MCF 10A (cell line): ENCODE measurements at regions not wholly inside any gene's neighbourhood (a gene's known extent, or its start where the extent isn't known, plus 50 kb on each side); places are given as distances from the start of the nearest gene placed in this dataset.

ENCODE experiments used
- BruUV-seq: library from RNA; stranded (reverse); fragments of 400-500 nt; replicated peaks from 2 replicates; lab custom pipeline; 2021; lab: Mats Ljungman, UMichigan
- CTCF ChIA-PET: fragments of 300-600 bp; sonication (Branson Sonifier 250); formaldehyde crosslinking; extraction: SDS; loops from one replicate; lab custom pipeline; 2021; ENCODE audit warnings: antibody characterized with exemption, inconsistent platforms; lab: Yijun Ruan, JAX
- POLR2A ChIA-PET: fragments of 300-600, 350-650 bp; sonication (Branson Sonifier 250); formaldehyde crosslinking; extraction: SDS; loops from one replicate; lab custom pipeline; 2020; ENCODE audit warnings: antibody characterized with exemption, inconsistent platforms; lab: Yijun Ruan, JAX
- DNase-seq: peaks from one replicate; pipeline ENCODE4 v3.0.0-alpha.2; 2018; ENCODE audit not compliant: unreplicated experiment
- H3K27ac Mint-ChIP-seq: one replicate; pipeline ENCODE4 v1.8.0; 2022; ENCODE audit warnings: mild to moderate bottlenecking, low read depth, mixed read lengths; ENCODE audit not compliant: unreplicated experiment
- H3K27me3 Mint-ChIP-seq: one replicate; pipeline ENCODE4 v1.8.0; 2022; ENCODE audit warnings: mixed read lengths; ENCODE audit not compliant: insufficient read depth, unreplicated experiment
- H3K36me3 Mint-ChIP-seq: one replicate; pipeline ENCODE4 v1.8.0; 2022; ENCODE audit warnings: mild to moderate bottlenecking, moderate library complexity, mixed read lengths; ENCODE audit not compliant: insufficient read depth, unreplicated experiment
- H3K4me1 Mint-ChIP-seq: one replicate; pipeline ENCODE4 v1.8.0; 2022; ENCODE audit warnings: mixed read lengths; ENCODE audit not compliant: insufficient read depth, unreplicated experiment
- H3K4me3 Mint-ChIP-seq: one replicate; pipeline ENCODE4 v1.8.0; 2022; ENCODE audit warnings: mild to moderate bottlenecking, moderate library complexity, mixed read lengths; ENCODE audit not compliant: unreplicated experiment
- H3K9me3 Mint-ChIP-seq: one replicate; pipeline ENCODE4 v1.8.0; 2022; ENCODE audit warnings: mixed read lengths; ENCODE audit not compliant: unreplicated experiment
- intact Hi-C: fragments of 100-400 bp; cut with micrococcal nuclease; formaldehyde crosslinking; loops from 2 replicates; pipeline ENCODE4 v1.14.1; 2022
- TF ChIP-seq, protein P1 (sequence below): fragments of 200-600 bp; IDR thresholded peaks from one replicate; pipeline ENCODE4 v1.8.0; 2022; ENCODE audit warnings: antibody characterized with exemption, mild to moderate bottlenecking; ENCODE audit not compliant: unreplicated experiment

DNA sequence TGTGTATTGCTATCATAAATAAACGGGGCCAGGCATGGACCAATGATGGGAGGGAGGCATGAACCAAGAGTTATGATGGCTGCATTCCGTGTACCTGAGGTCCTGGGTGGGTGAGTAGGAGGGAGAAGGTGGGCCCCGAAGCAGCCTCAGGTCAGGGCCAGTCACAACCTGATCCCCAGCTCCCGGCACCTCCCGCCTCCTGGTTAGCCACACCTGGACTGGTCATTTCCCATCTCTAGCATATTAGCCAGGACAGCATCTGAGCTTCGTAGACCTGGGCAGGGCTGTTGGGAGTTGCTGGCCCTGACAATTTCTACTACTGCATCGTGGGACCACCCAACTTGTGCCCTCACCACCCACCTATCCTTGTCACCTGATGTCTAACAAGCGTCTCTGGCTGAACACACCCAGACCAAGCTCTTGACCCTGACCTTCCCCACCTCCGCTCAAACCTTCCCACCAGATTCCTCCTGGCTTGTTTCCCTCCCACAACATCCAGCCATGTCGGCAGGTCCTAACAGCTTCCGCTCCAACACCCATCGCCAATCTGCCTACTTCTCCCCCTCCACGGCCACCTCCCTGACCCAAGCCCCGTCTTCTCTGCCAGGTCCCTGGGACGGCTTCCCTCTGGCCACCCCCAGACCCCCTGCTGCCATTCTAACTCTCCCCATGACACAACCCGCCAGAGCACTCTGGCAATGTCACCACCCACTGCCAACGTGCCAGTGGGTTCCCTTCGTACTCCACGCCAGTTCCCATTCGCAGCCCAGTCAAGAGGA, 133.8 kb upstream of the IQSEC1 start:
- H3K27ac Mint-ChIP-seq = no peak overlapping the region
- no peaks in the 10 kb centered on the region for H3K9me3 Mint-ChIP-seq
- no peaks in the 10 kb centered on the region for H3K36me3 Mint-ChIP-seq
- no peak for DNase-seq
- H3K4me1 Mint-ChIP-seq = no peaks in the 10 kb centered on the region
- no TSS peak for BruUV-seq
- TF ChIP-seq, protein P1, sequence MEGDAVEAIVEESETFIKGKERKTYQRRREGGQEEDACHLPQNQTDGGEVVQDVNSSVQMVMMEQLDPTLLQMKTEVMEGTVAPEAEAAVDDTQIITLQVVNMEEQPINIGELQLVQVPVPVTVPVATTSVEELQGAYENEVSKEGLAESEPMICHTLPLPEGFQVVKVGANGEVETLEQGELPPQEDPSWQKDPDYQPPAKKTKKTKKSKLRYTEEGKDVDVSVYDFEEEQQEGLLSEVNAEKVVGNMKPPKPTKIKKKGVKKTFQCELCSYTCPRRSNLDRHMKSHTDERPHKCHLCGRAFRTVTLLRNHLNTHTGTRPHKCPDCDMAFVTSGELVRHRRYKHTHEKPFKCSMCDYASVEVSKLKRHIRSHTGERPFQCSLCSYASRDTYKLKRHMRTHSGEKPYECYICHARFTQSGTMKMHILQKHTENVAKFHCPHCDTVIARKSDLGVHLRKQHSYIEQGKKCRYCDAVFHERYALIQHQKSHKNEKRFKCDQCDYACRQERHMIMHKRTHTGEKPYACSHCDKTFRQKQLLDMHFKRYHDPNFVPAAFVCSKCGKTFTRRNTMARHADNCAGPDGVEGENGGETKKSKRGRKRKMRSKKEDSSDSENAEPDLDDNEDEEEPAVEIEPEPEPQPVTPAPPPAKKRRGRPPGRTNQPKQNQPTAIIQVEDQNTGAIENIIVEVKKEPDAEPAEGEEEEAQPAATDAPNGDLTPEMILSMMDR = no peak
- POLR2A ChIA-PET = no interaction called here
- intact Hi-C loops = no loop called here
- H3K27me3 Mint-ChIP-seq = peaks cover 79% of the 10 kb centered on the region
- CTCF ChIA-PET = interaction anchor here (1.4 kb wide), 1 partner anchor 13 kb away, joined by 4 read pairs; no protein-coding TSS in a partner anchor
- H3K4me3 Mint-ChIP-seq = no peak overlapping the region

DNA sequence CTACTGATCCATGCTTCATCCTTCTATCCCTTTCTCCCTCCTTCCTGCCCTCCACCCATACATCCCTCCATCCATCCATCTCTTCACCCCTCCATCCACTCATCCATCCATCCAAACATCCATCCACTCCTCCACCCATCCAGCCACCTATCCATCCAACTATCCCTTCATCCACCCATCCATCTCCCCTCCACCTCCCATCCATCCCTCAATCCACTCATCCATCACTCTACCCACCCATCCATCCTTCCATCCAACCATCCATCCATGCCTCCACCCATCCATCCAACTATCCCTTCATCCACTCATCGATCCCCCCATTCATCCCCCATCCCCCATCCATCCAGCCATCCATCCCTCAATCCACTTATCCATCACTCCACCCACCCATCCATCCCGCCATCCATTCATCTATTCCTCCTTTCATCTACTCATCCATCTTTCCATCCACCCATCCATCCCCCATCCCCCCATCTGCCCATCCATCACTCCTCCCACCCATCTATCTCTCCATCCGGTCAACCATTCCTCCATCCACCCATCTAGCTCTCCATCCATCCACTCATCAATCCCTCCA, 132.4 kb upstream of the IQSEC1 start:
- H3K36me3 Mint-ChIP-seq = no peaks in the 10 kb centered on the region
- no peaks in the 10 kb centered on the region for H3K9me3 Mint-ChIP-seq
- H3K4me1 Mint-ChIP-seq = no peaks in the 10 kb centered on the region
- POLR2A ChIA-PET = no interaction called here
- intact Hi-C loops = no loop called here
- DNase-seq = no peak
- no TSS peak for BruUV-seq
- H3K27ac Mint-ChIP-seq = no peak overlapping the region
- CTCF ChIA-PET = interaction anchor here (1.4 kb wide), 1 partner anchor 12 kb away, joined by 4 read pairs; no protein-coding TSS in a partner anchor
- H3K4me3 Mint-ChIP-seq = no peak overlapping the region
- TF ChIP-seq, protein P1 = no peak
- peaks cover 82% of the 10 kb centered on the region for H3K27me3 Mint-ChIP-seq

DNA sequence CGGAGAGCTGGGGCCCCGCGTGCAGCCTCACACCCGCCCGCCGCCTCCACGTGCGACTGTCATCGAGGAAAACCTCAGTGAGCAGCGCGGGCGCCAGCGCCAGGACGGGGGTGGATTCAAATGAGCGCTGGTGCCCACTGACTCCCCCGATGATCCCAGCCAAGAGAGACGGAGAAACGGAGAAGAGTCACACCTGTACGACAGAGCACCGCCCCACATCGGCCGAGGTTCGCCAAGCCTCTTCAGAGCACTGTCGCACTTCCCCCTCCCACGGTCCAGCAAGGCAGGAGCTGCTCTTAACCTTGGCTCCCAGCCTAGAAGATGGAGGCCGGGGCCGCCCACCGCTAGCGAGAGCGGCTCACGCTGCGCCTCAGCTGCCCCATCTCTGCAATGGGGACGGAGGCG, 130.9 kb upstream of the IQSEC1 start:
- Mint-ChIP-seq H3K4me1 (no peaks in the 10 kb centered on the region), H3K4me3 (no peak overlapping the region), H3K9me3 (no peaks in the 10 kb centered on the region), H3K36me3 (no peaks in the 10 kb centered on the region), H3K27me3 (peaks cover 87% of the 10 kb centered on the region), H3K27ac (no peak overlapping the region)
- ChIA-PET CTCF (no interaction called here), POLR2A (no interaction called here)
- TF ChIP-seq, protein P1 = no peak
- intact Hi-C loops = no loop called here
- no TSS peak for BruUV-seq
- DNase-seq = no peak

DNA sequence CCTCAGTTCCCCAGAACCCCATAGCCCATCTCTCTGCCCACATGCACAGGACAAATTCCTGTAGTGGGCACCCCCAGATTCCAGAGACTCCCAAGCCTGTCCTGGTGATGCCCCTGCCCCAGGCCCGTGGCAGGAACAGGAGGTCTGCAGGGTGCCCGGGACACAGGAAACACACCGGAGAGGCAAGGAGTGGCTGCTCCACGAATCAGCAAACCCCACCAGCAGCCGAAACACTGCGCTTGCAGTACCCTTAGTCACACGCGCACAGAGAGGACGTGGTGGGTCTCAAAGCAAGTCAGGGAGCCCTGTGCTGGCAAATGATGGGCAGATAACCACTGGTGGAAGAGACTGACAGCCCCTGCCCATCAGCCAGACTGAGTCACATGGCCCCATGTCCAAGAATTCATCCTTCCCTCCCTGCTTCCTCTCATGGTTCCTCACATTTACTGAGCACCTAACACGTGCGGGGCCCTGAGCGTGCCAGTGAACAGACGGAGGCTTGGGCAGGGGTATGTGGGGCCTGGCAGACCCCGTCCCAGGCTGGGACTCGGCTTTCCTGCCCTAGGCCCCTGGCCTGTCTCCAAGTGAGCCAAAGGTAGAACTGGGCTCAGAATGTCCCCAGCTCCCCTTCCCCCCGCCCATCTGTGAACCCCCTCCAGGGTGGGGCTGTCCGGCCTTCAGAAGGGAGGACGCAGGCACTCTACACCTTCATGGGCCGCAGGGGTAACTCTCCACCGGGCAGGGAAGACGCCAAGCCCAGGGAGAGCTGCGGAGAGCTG, 130.4 kb upstream of the IQSEC1 start:
- BruUV-seq = no TSS peak
- ChIA-PET CTCF (no interaction called here), POLR2A (no interaction called here)
- intact Hi-C loops = no loop called here
- Mint-ChIP-seq H3K36me3 (no peaks in the 10 kb centered on the region), H3K9me3 (no peaks in the 10 kb centered on the region), H3K4me1 (no peaks in the 10 kb centered on the region), H3K27ac (no peak overlapping the region), H3K4me3 (no peak overlapping the region), H3K27me3 (peaks cover 81% of the 10 kb centered on the region)
- no peak for DNase-seq
- TF ChIP-seq, protein P1 = no peak
